GM18507 (cell line): ENCODE measurements at regions not wholly inside any gene's neighbourhood (a gene's known extent, or its start where the extent isn't known, plus 50 kb on each side); places are given as distances from the start of the nearest gene placed in this dataset.
A peak's percentile ranks its signal among the peaks of the same experiment; 100 is the strongest.
"Not testable (repeated sequence)": the region's sequence is repeated elsewhere in the genome, so short reads cannot be mapped to it uniquely, and the experiment has no call there.

Experiments used
- DNase-seq: peaks from one replicate; pipeline ENCODE4 v3.0.0; 2011; ENCODE audit warnings: low read depth; ENCODE audit not compliant: insufficient read length; ENCODE audit errors: extremely low spot score
- FAIRE-seq: peaks from 2 replicates; lab custom pipeline; 2011; peaks lifted over from hg19 to GRCh38; lab: Jason Lieb, UNC

DNA sequence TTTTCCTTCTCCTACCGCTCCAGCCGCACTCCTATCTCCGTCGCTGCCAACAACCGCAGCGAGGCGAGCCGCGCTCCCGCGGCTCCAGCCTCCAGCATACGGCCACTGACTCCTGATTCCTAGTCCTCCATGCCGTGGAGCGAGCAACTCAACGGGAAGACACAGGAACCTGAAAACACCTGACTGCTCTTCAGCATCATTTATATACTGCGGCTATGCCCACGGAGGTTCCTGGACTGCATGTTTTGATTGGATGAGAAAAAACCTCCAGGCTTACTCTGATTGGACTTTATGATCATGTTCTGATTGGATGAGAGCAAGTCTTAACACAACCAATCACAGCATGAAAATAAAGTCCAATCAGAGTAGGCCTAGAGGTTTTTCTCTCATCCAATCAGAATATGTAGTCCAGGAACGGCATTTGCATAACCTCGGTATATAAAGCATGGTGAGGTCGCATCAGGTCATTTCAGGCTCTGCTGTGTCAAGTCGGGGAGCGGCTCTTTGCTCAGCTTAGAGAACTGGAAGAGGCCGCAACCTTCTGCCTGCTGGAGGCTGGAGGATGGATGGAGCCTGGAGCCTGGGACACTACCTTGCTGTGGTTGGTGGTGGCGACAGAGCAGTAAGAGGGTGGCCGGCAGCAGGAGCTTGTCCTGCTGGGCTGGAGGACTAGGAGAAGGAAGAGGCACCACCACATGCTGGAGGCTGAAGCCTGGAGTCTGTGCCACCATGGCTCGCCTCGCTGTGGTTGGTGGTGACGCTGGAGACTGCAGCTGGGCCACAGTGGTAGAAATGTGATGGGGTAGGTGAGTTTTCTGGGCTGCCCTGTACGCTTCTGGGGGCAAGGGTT, 204.6 kb upstream of the WSB1 start:
- DNase-seq, FAIRE-seq: not testable (repeated sequence)

DNA sequence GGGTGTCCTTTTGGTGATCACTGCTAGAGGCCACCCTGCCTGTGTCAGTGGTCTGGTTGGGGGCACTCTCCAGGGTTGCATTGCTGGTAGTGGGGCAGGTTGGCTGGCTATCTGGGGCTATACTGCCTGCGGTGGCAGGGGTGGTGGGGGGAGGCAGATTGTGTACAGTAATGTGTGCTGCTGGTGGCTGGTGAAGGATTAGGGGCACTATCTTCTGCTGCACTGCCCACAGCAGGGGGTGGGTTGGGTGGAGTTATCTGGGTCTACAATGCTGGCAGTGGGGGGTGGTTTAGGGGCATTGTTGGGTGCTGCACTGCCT, 204.0 kb upstream of the WSB1 start:
- FAIRE-seq (no peak), DNase-seq (no peak)

DNA sequence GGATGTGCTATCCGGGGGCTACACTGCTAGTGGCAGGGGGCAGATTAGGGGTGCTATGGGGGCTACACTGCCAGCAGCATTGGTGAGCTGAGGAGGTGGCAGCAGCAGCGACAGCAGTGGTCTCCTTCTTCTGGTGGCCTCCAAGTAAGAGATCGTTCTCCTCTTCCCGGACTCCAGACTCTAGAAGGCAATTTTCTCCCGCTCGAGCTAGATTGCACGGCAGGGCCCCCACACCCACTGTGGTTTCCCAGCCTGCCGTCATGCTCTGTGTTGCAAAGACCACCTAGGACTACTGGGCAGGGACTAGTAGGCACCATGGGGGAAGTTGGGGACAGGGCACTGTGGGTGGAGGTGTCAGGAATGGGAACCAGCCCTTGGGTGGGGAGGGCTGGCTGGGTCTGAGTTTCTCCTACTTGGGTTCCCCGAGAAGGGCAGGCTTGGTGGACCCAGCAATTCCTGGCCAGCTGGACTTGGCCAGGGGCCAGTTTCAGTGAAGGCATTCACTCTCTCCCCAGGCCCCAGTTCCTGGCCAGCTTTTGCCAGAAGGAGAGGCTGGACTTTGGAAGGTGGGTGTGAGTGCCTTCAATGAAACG, 203.4 kb upstream of the WSB1 start:
- DNase-seq, FAIRE-seq: not testable (repeated sequence)

DNA sequence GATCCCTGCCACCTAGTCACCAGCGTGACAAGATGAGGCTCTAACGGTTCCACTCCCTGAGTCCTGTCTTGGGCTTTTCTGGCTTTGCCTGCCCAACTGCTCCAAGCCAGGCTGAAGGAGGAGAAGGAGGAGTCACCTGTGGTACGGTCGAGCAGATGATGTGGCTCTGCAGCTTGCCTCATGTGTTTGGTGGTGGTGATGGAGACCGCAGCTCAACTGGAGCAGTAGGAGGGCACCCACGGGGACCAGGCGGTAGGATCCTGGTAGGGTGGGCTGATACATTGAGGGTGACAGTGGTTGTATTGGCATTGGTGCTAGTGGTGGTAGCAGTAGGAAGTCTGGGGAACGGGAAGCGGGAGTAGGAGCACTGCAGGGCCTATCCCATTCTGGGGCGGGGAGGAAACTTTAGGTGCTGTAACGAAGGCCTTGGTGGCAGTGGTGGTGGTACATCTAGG, 202.8 kb upstream of the WSB1 start:
- DNase-seq: no peak
- no peak for FAIRE-seq

DNA sequence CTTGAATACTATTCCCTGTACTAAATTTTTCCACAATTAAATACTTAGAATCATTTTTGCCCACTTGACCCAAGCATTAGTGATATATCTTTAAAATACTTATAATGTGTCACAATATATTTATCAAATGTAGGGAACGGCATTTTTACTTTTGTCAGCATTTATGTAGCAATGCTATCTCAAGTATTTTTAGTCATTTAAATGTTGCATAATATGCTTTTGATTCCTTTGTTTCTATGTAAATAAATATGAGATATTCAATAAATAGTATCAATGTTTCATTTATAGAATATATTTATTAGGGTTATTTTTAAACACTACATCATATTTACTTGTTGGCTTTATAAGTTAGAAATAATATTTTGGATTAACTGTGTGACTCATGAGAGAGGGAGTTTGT, 199.7 kb upstream of the WSB1 start:
- FAIRE-seq, DNase-seq: not testable (repeated sequence)

DNA sequence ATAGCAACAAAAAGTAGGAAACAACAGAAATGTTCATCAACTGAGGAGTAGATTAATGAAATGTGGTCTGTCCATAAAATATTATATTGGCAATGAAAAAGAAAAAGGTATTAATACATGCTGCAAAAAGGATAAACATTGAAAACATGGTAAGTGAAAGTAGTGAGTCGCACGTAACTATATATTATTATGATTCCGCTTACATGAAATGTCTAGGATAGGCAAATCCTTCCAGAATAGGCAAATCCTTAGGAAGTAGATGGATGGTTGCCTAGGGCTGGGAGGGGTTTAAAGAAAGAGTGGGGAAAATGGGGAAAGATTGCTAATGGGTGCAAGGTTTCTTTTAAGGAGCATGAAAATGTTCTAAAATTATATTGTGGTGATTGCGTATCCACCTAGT, 198.1 kb upstream of the WSB1 start:
- DNase-seq, FAIRE-seq: not testable (repeated sequence)

DNA sequence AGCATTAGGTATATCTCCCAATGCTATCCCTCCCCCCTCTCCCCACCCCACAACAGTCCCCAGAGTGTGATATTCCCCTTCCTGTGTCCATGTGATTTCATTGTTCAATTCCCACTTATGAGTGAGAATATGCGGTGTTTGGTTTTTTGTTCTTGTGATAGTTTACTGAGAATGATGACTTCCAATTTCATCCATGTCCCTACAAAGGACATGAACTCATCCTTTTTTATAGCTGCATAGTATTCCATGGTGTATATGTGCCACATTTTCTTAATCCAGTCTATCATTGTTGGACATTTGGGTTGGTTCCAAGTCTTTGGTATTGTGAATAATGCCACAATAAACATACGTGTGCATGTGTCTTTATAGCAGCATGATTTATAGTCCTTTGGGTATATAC, 194.6 kb upstream of the WSB1 start:
- not testable (repeated sequence) for DNase-seq, FAIRE-seq

DNA sequence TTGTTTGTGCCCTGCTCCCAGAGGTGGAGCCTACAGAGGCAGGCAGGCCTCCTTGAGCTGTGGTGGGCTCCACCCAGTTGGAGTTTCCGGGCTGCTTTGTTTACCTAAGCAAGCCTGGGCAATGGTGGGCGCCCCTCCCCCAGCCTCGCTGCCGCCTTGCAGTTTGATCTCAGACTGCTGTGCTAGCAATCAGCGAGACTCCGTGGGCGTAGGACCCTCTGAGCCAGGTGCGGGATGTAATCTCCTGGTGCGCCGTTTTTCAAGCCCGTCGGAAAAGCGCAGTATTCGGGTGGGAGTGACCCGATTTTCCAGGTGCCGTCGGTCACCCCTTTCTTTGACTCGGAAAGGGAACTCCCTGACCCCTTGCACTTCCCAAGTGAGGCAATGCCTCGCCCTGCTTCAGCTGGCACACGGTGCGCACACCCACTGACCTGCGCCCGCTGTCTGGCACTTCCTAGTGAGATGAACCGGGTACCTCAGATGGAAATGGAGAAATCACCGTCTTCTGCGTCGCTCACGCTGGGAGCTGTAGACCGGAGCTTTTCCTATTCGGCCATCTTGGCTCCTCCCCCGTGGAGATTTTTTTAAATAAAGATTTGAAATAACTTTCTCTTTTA, 189.2 kb upstream of the WSB1 start:
- DNase-seq, FAIRE-seq: not testable (repeated sequence)

DNA sequence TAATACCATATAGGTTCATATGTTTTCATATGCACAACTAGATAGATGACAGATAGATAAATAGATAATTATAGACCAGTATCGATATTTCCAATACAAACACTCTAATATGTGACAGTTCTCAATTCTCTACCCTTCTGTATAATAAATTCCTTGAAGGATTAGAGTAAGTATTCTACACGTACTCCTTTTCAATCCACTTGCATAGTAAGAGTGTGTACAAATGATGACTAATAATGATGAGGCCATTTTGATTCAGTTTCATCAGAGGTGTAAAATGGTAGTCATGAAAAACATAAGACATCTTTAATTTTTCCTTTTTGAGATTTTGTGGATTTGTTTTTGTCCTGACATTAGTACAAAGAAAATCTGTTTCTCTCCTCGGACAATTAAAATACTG, 188.3 kb upstream of the WSB1 start:
- peak; percentile 49 for FAIRE-seq
- DNase-seq: no peak

DNA sequence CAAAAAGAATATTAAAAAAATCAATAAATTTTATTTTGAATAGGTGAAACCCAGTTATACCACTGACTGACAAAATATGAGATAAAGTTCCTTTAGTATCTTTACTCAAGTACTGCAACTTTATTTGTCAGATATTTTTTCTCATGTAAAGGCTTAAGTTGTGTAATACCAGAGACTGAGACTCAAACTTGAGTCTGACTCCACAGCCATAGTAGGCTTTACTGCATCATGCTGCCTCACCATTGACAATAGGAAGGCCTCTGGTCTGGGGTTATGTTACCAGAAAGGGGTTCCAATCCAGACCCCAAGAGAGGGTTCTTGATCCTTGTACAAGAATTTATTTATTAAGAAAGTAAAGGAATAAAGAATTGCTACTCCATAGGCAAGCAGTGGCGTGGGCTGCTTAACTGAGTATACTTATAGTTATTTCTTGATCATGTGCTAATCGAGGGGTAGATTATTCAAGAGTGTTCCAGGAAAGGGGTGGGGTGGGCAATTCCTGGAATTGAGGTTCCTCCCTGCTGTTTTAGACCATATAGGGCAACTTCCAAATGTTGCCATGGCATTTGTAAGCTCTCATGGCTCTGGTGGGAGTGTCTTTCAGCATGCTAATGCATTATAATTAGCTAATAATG, 187.4 kb upstream of the WSB1 start:
- DNase-seq (no peak), FAIRE-seq (no peak)

DNA sequence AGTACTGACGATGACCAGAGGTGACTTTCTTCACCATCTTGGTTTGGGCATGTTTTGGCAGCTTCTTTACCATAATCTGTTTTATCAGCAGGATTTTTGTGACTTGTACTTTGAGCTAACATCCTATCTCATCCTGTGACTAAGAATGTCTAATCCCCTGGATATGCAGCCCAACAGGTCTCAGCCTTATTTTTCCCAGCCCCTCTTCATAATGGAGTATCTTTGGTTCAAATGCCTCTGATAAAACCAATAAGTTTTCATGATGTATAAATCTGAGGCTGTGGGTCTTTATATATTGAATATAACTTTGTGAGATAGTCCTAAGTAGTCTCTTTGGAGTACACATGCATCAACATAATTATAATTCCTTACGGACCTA, 186.9 kb upstream of the WSB1 start:
- FAIRE-seq (no peak), DNase-seq (no peak)

DNA sequence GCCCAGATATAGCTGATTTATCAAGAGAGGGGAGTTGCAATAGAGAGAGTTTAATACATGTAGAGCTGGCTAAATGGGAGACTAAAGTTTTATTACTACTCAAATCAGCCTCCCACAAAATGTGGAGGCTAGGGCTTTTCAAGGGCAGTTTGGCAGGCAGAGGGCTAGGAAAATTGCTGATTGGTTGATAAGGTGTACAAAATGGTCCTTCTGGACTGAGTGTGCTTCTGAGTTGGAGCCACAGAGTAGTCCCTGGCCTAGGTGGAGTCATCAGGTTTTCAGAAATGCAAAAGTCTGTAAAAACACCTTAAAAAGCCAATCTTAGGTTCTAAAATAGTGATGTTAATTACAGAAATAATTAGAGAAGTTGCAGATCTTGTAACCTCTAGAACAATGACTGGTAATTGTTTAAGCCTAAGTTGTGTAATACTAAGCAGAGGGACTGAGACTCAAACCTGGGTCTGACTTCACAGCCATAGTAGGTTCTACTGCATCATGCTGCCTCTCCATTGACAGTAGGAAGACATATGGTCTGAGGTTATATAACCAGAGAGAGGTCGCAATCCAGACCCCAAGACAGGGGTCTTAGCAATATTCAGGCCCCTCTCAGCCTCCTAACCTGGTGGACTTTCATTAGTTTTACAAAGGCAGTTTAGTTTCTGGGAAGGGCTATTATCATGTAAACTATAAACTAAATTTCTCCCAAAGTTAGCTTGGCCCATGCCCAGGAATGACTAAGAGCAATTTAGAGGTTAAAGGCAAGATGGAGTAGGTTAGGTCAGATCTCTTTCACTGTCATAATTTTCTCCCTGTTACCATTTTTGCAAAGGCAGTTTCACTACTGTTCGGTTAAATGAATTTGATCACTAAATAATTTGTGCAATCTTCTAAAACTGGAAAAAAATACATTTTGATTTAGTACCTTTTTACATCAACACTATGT, 186.3 kb upstream of the WSB1 start:
- not testable (repeated sequence) for FAIRE-seq, DNase-seq

DNA sequence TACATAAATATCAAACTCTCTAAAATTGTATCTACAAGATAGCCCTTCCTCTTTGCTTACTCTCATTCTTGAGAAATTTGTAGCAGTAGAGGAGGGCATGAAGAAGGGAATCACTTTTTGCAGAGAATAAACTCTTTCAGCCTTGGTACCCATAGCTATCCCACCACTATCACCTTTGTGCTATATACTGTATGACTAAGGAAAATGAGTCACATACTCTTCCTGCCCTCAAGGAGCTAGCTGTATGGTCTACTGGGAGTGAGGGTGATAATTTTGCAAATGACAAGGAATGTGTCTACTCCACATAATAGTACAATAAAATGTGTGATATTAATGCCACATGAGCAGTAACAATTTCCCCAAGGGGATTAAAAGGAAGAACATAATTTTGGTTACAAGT, 184.6 kb upstream of the WSB1 start:
- DNase-seq (no peak), FAIRE-seq (no peak)

DNA sequence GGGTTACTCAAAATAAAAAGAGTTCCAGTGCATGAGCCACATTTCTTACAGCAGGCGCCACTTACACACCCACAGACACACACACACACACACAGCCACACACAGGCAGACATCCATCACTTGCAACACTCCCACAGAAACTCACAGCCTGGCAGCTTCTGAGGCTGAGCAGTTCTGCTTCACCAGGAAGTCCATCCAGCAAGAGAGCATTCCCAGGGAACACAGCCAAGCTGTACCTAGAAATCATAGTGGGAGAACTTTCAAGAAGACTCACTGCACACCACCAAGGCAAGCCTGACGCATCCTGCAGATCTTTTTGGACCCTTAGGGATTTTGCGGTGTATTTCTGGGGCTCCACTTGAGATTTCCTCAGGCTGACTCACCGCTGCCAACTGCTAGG, 140.9 kb upstream of the WSB1 start:
- no peak for DNase-seq
- FAIRE-seq: no peak

DNA sequence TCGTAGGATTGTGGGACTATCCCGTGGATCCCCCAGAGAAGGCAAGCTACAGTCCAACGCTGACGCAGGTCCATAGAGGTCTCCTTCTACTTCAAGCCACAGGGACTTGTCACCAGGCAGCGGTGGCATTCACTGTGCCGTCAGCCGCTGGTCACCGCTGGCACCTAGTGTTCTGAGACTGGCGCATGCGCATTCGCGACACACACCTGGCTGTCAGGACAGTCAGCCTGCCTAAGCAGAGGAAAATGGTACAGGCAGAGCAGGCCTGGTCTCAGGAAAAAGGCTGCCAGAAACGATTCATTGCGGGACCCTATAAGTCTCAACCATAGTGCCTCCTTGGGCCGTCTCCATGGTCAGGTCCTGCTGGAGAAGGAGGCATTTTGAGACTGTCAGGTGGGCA, 138.0 kb upstream of the WSB1 start:
- FAIRE-seq (no peak), DNase-seq (no peak)

DNA sequence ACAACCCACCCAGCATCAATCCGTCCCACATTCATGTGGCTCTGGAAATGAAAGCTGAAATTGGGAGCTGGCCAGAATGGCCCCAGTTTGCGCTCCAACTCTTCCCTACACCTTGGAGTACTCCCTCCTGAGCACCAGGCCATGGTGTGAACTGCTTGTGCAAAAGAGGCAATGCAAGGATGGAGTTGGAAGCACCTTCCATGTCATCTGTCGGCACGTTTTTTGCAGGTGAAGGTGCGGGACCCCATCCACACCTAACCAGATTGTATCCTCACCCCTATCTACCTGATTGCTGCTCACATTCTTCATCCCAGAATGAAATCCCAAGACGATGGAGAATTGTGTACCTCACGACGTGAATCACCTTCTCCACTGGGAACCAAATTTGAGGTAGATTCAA, 136.6 kb upstream of the WSB1 start:
- no peak for DNase-seq
- FAIRE-seq: no peak

DNA sequence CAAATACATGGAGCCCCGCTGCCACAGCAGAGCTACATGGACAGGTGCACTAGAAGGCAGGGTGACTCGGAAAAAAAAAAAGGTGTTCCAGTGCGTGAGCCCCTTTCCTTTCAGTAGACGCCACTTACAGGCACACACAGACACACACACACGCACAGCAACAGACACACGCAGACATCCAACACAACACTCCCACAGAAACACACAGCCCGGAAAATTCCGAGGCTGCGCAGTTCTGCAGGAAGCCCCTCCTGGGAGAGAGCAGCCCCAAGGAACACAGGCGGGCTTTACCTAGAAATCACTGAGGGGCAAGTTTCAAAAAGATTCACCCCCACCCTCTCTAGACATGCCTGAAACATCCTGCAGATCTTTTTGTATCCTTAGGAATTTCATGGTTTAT, 136.0 kb upstream of the WSB1 start:
- no peak for FAIRE-seq
- no peak for DNase-seq

DNA sequence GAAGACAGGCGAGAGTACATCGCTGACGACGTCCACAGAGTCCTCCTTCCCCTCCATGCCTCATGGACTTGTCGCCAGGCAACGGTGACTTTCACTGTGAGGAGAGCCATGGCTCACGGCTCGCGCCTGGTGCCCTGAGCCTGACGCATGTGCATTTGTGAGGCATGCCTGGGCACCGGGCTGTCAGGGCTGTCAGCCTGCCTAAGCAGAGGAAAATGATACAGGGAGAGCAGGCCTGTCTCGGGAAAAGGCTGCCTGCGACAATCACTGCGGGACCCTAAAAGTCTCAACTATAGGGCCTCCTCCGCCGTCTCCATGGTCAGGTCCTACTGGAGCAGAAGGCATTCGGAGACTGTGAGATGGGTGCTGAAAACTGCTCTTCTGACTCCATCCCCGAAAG, 135.5 kb upstream of the WSB1 start:
- no peak for FAIRE-seq
- no peak for DNase-seq

DNA sequence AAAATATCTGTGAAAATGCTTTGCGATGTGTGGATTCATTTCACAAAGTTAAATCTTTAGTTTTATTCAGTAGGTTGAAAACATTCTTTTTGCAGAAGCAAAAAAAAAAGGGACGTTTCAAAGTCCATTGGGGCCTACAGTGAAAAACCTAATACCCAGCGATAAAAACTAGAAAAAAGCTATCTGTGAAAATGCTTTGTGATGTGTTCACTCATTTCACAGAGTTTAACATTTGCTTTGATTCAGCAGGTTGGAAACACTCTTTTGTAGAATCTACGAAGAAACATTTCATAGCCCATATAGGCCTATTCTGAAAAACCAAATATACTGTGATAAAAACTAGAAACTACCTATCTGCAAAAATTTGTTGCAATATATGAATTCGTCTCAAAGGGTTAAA, 113.6 kb upstream of the WSB1 start:
- FAIRE-seq (no peak), DNase-seq (no peak)
